ENCODE measurements at regions not wholly inside any gene's neighbourhood (a gene's known extent, or its start where the extent isn't known, plus 50 kb on each side); places are given as distances from the start of the nearest gene placed in this dataset.

- no peak for TF ChIP-seq RARB (CRISPR knock-in tag; IDR thresholded peaks at IDR 0.05)
- TF ChIP-seq CSRNP3 (CRISPR knock-in tag; IDR thresholded peaks at IDR 0.05), result no peak
- no peak for TF ChIP-seq ISL1 (CRISPR knock-in tag; IDR thresholded peaks at IDR 0.05)
- no peak for TF ChIP-seq OSR1 (CRISPR knock-in tag; IDR thresholded peaks at IDR 0.05)
- no peak for TF ChIP-seq ZNF565 (CRISPR knock-in tag; conservative IDR thresholded peaks at IDR 0.05; ENCODE audit: low read depth)
- TF ChIP-seq ZFP30 (CRISPR knock-in tag; IDR thresholded peaks at IDR 0.05), result no peak
- TF ChIP-seq CSDC2 (CRISPR knock-in tag; IDR thresholded peaks at IDR 0.05), result no peak
- no peak for TF ChIP-seq ZFP3 (CRISPR knock-in tag; IDR thresholded peaks at IDR 0.05)
- no peak for TF ChIP-seq CREB5 (CRISPR knock-in tag; IDR thresholded peaks at IDR 0.05; ENCODE audit: low read depth)
- no peak for TF ChIP-seq ARNTL (CRISPR knock-in tag; IDR thresholded peaks at IDR 0.05; ENCODE audit: borderline replicate concordance, low read depth)
Measured at GRCh38 chr1:76005765-76006164, 68.8 kb upstream of the ST6GALNAC3 start.
